ENCODE measurements at regions not wholly inside any gene's neighbourhood (a gene's known extent, or its start where the extent isn't known, plus 50 kb on each side); places are given as distances from the start of the nearest gene placed in this dataset.

- DNase-seq = no peak
Measured at GRCh38 chr2:67462738-67463496, 65.8 kb downstream of the ETAA1 start.

GRCh38 chr2:67463810-67464209 lies 66.7 kb downstream of the ETAA1 start:
- DNase-seq = no peak

GRCh38 chr2:67465623-67466022 lies 68.5 kb downstream of the ETAA1 start:
- DNase-seq = no peak

- DNase-seq = no peak
Measured at GRCh38 chr2:67466734-67467133, 69.6 kb downstream of the ETAA1 start.

GRCh38 chr2:67471681-67472080 lies 74.5 kb downstream of the ETAA1 start:
- no peak for DNase-seq

GRCh38 chr2:67476809-67477790 lies 80.0 kb downstream of the ETAA1 start:
- no peak for DNase-seq

GRCh38 chr2:67479261-67479660 lies 82.1 kb downstream of the ETAA1 start:
- no peak for DNase-seq

GRCh38 chr2:67485431-67485830 lies 88.3 kb downstream of the ETAA1 start:
- no peak for DNase-seq

- no peak for DNase-seq
Measured at GRCh38 chr2:67486041-67486796, 89.1 kb downstream of the ETAA1 start.

- DNase-seq = no peak
Measured at GRCh38 chr2:67487993-67488392, 90.9 kb downstream of the ETAA1 start.

- DNase-seq = no peak
Measured at GRCh38 chr2:67489396-67489795, 92.3 kb downstream of the ETAA1 start.

- DNase-seq = no peak
Measured at GRCh38 chr2:67498931-67499330, 101.8 kb downstream of the ETAA1 start.

GRCh38 chr2:67499989-67500388 lies 102.9 kb downstream of the ETAA1 start:
- DNase-seq = no peak

- no peak for DNase-seq
Measured at GRCh38 chr2:67500541-67500940, 103.4 kb downstream of the ETAA1 start.

GRCh38 chr2:67502346-67503065 lies 105.4 kb downstream of the ETAA1 start:
- DNase-seq = no peak

- DNase-seq = no peak
Measured at GRCh38 chr2:67503066-67503795, 106.1 kb downstream of the ETAA1 start.

GRCh38 chr2:67510745-67511144 lies 113.6 kb downstream of the ETAA1 start:
- no peak for DNase-seq

- DNase-seq = no peak
Measured at GRCh38 chr2:67514515-67514914, 117.4 kb downstream of the ETAA1 start.

GRCh38 chr2:67515056-67515455 lies 117.9 kb downstream of the ETAA1 start:
- DNase-seq = no peak

- DNase-seq = no peak
Measured at GRCh38 chr2:67515538-67515937, 118.4 kb downstream of the ETAA1 start.

GRCh38 chr2:67516362-67516761 lies 119.2 kb downstream of the ETAA1 start:
- no peak for DNase-seq
